Gastroesophageal sphincter (tissue), 3 donors: ENCODE measurements at regions not wholly inside any gene's neighbourhood (a gene's known extent, or its start where the extent isn't known, plus 50 kb on each side); places are given as distances from the start of the nearest gene placed in this dataset.

Experiments
- CTCF ChIP-seq, 4 experiments: fragments of 200-600 bp in 2 of 4; fragments of 450-650 bp in 2 of 4; sonication (generic) in 1 of 4; IDR thresholded peaks; one replicate each; pipeline ENCODE4 v1.5.1; 2017 to 2019; ENCODE audit warnings: antibody characterized with exemption in 4 of 4, mild to moderate bottlenecking in 2 of 4, moderate library complexity in 2 of 4
- POLR2AphosphoS5 ChIP-seq: sonication (generic); formaldehyde crosslinking; IDR thresholded peaks from one replicate; pipeline ENCODE4 v1.6.1; 2017; ENCODE audit warnings: antibody characterized with exemption

DNA sequence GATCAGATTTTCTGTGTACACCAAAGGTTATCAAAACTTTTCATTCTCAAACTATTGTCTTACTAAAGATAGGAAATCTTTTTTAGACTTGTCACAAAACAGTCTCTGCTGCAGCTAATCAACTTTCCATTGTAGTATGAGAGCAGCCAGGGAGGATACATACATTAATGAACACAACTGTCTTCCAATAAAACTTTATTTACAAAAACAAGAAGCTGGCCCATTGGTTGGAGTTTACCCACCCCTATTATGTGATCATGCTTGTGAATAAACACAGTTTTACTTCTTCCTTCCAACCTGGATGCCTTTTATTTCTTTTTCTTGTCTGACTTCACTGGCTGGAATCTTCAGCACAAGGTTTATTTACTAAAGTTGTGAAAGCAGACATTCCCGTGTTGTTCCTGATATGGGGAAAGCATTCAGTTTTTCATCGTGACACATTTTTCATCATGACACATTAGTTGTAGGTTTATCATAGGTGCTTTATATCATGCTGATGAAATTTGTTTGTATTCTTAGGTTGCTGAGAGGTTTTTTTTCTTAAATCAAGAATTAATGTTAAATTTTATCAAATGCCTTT, 98.5 kb upstream of the CDK13 start:
- TF ChIP-seq POLR2AphosphoS5, result no peak
- TF ChIP-seq CTCF (IDR thresholded peaks at IDR 0.05), result no peak
